Neural progenitor cell (in vitro differentiated cells): ENCODE measurements at regions not wholly inside any gene's neighbourhood (a gene's known extent, or its start where the extent isn't known, plus 50 kb on each side); places are given as distances from the start of the nearest gene placed in this dataset.
"Not testable (repeated sequence)": the region's sequence is repeated elsewhere in the genome, so short reads cannot be mapped to it uniquely, and the experiment has no call there.

Experiments
- DNase-seq: peaks from one replicate; pipeline ENCODE4 v3.0.0-alpha.2; 2016; ENCODE audit warnings: low spot score
- H2AFZ ChIP-seq: fragments of 200-600 bp; sonication (generic); replicated peaks from 2 replicates; pipeline ENCODE4 v1.6.1; 2016; ENCODE audit warnings: antibody characterized with exemption
- H3F3A ChIP-seq: fragments of 200-600 bp; sonication (generic); 2 replicates; pipeline ENCODE4 v1.6.1; 2016; ENCODE audit warnings: antibody characterized with exemption, low read depth
- H3K27ac ChIP-seq: fragments of 200-600 bp; sonication (generic); 2 replicates; pipeline ENCODE4 v1.5.1; 2016; ENCODE audit warnings: mild to moderate bottlenecking
- H3K27me3 ChIP-seq: fragments of 200-600 bp; sonication (generic); 2 replicates; pipeline ENCODE4 v1.6.1; 2016; ENCODE audit warnings: mild to moderate bottlenecking, moderate library complexity
- H3K36me3 ChIP-seq: fragments of 200-600 bp; sonication (generic); 2 replicates; pipeline ENCODE4 v1.5.1; 2016
- H3K4me1 ChIP-seq: fragments of 200-600 bp; sonication (generic); 2 replicates; pipeline ENCODE4 v1.6.1; 2016; ENCODE audit warnings: mixed run types
- H3K4me2 ChIP-seq: fragments of 200-600 bp; sonication (generic); 2 replicates; pipeline ENCODE4 v1.6.1; 2016
- H3K4me3 ChIP-seq: fragments of 200-600 bp; sonication (generic); 2 replicates; pipeline ENCODE4 v1.5.1; 2016
- H3K79me2 ChIP-seq: fragments of 200-600 bp; sonication (generic); 2 replicates; pipeline ENCODE4 v1.6.1; 2016; ENCODE audit warnings: low read depth
- H3K9ac ChIP-seq: fragments of 200-600 bp; sonication (generic); 2 replicates; pipeline ENCODE4 v1.6.1; 2016
- H3K9me3 ChIP-seq: fragments of 200-600 bp; sonication (generic); 2 replicates; pipeline ENCODE4 v1.5.1; 2016; ENCODE audit warnings: low read depth
- H4K20me1 ChIP-seq: fragments of 200-600 bp; sonication (generic); 2 replicates; pipeline ENCODE4 v1.6.1; 2016; ENCODE audit warnings: low read depth
- H3K27ac Mint-ChIP-seq: 3 replicates; pipeline ENCODE4 v1.8.0; 2021; ENCODE audit warnings: mixed read lengths
- H3K27me3 Mint-ChIP-seq: 2 replicates; pipeline ENCODE4 v1.8.0; 2022; ENCODE audit warnings: low read depth, mild to moderate bottlenecking, inconsistent platforms, moderate library complexity, mixed read lengths; ENCODE audit not compliant: insufficient read depth
- H3K36me3 Mint-ChIP-seq: 3 replicates; pipeline ENCODE4 v1.8.0; 2021; ENCODE audit warnings: mixed read lengths
- H3K4me1 Mint-ChIP-seq: 3 replicates; pipeline ENCODE4 v1.8.0; 2021; ENCODE audit warnings: mixed read lengths
- H3K4me3 Mint-ChIP-seq: 3 replicates; pipeline ENCODE4 v1.8.0; 2021; ENCODE audit warnings: mild to moderate bottlenecking, moderate library complexity, mixed read lengths
- H3K9me3 Mint-ChIP-seq: 3 replicates; pipeline ENCODE4 v1.8.0; 2020; ENCODE audit warnings: mixed read lengths
- EZH2 ChIP-seq: fragments of 200-600 bp; sonication (generic); IDR thresholded peaks from 2 replicates; pipeline ENCODE4 v1.6.1; 2017; ENCODE audit warnings: antibody characterized with exemption, mild to moderate bottlenecking, moderate library complexity
- EZH2phosphoT487 ChIP-seq: fragments of 200-600 bp; sonication (generic); IDR thresholded peaks from 2 replicates; pipeline ENCODE4 v1.6.1; 2017; ENCODE audit warnings: antibody characterized with exemption
- TF ChIP-seq, protein P1 (sequence below): fragments of 200-600 bp; sonication (generic); IDR thresholded peaks from 2 replicates; pipeline ENCODE4 v1.5.1; 2017; ENCODE audit warnings: antibody characterized with exemption, mild to moderate bottlenecking

DNA sequence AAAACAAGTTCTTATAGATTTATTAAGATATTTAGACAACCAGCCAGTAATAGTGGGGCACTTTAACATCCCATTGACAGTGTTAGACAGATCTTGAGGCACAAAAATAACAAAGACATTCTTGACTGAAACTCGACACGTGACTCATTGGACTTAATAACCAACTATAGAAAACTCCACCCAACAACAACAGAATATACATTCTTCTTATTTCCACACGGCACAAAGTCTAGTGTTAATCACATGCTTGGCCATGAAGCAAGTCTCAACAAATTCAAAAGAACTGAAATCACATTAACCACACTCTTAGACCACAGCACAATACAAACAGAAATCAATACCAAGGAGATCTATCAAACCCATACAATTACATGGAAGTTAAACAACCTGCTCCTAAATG lies 138.1 kb downstream of the ARL5B start:
- TF ChIP-seq, protein P1, sequence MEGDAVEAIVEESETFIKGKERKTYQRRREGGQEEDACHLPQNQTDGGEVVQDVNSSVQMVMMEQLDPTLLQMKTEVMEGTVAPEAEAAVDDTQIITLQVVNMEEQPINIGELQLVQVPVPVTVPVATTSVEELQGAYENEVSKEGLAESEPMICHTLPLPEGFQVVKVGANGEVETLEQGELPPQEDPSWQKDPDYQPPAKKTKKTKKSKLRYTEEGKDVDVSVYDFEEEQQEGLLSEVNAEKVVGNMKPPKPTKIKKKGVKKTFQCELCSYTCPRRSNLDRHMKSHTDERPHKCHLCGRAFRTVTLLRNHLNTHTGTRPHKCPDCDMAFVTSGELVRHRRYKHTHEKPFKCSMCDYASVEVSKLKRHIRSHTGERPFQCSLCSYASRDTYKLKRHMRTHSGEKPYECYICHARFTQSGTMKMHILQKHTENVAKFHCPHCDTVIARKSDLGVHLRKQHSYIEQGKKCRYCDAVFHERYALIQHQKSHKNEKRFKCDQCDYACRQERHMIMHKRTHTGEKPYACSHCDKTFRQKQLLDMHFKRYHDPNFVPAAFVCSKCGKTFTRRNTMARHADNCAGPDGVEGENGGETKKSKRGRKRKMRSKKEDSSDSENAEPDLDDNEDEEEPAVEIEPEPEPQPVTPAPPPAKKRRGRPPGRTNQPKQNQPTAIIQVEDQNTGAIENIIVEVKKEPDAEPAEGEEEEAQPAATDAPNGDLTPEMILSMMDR, result no peak
- TF ChIP-seq EZH2 (no peak), EZH2phosphoT487 (no peak)
- no peak overlapping the region for H3K9ac ChIP-seq

DNA sequence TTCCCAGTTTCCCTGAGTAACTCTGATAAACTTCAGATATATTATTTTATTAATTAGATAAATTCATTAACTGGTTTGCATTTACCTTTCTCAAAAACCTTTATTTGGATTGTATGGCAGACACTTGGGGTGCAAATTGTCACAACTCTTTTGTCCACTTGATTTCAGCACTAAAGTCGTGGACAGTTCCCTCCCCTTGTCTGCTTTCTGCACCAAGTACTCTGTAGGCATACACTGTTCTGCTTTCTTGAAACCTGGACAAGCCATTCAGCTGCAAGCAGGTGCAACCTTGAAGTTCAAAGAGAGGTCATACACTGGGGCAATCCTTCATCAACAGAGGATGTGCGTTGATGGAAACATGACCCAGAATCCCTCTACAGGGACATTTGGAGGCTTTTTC lies 162.9 kb downstream of the ARL5B start:
- Histone ChIP-seq H3K4me1 (no peaks in the 10 kb centered on the region), H3K79me2 (no peaks in the 10 kb centered on the region), H2AFZ (no peak overlapping the region), H3F3A (no peaks in the 10 kb centered on the region), H3K36me3 (no peaks in the 10 kb centered on the region), H3K27ac (no peak overlapping the region), H3K4me2 (no peak overlapping the region), H3K4me3 (no peak overlapping the region), H3K9ac (no peak overlapping the region), H3K27me3 (no peaks in the 10 kb centered on the region), H4K20me1 (peaks cover 4% of the 10 kb centered on the region), H3K9me3 (no peaks in the 10 kb centered on the region)
- Mint-ChIP-seq H3K9me3 (peaks cover 2% of the 10 kb centered on the region), H3K27me3 (no peaks in the 10 kb centered on the region), H3K27ac (no peak overlapping the region), H3K4me1 (no peaks in the 10 kb centered on the region), H3K4me3 (no peak overlapping the region), H3K36me3 (no peaks in the 10 kb centered on the region)
- TF ChIP-seq EZH2, result no peak
- TF ChIP-seq, protein P1, result no peak
- no peak for TF ChIP-seq EZH2phosphoT487
- DNase-seq, result peak; percentile 73

More for the DNA sequence above, 138.1 kb downstream of the ARL5B start:
- Mint-ChIP-seq H3K27me3 (peaks cover 7% of the 10 kb centered on the region), H3K4me3 (no peak overlapping the region), H3K4me1 (peaks cover 3% of the 10 kb centered on the region), H3K9me3 (peaks cover 26% of the 10 kb centered on the region), H3K36me3 (no peaks in the 10 kb centered on the region), H3K27ac (no peak overlapping the region)
- H3F3A ChIP-seq, result no peaks in the 10 kb centered on the region
- H3K9me3 ChIP-seq, result no peaks in the 10 kb centered on the region
- no peaks in the 10 kb centered on the region for H3K79me2 ChIP-seq
- no peaks in the 10 kb centered on the region for H3K36me3 ChIP-seq
- H2AFZ ChIP-seq, result no peak overlapping the region
- no peaks in the 10 kb centered on the region for H3K27me3 ChIP-seq
- H3K4me1 ChIP-seq, result no peaks in the 10 kb centered on the region
- no peak overlapping the region for H3K4me3 ChIP-seq
- no peak overlapping the region for H3K4me2 ChIP-seq
- DNase-seq, result no peak
- no peaks in the 10 kb centered on the region for H4K20me1 ChIP-seq
- H3K27ac ChIP-seq, result no peak overlapping the region

DNA sequence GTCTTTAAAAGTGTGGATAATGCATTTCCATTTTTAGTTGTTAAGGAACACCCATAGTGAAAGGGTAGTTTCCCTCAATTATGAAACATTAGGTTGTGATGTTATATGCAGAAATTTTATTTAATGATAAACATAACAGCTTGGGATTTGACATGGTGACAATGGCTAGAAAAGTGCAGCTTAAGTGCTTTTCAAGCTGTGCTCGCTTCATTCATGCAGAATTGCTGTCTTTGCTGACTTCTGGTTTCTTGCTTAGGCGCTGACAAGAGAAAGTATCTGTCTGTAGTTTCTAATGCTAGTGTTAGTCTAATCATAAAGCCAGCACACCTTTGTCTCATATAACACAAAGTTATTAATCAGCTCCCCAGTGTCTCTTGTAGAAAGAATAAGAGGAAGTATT lies 170.0 kb downstream of the ARL5B start:
- Histone ChIP-seq H2AFZ (no peak overlapping the region), H3K27ac (no peak overlapping the region), H3K27me3 (no peaks in the 10 kb centered on the region), H3K36me3 (no peaks in the 10 kb centered on the region), H4K20me1 (no peaks in the 10 kb centered on the region), H3K9ac (no peak overlapping the region), H3K79me2 (no peaks in the 10 kb centered on the region), H3F3A (no peaks in the 10 kb centered on the region), H3K4me3 (no peak overlapping the region), H3K9me3 (no peaks in the 10 kb centered on the region), H3K4me1 (no peaks in the 10 kb centered on the region), H3K4me2 (no peak overlapping the region)
- no peak for TF ChIP-seq EZH2phosphoT487
- TF ChIP-seq, protein P1, result no peak
- no peak for TF ChIP-seq EZH2
- H3K36me3 Mint-ChIP-seq, result no peaks in the 10 kb centered on the region
- no peak overlapping the region for H3K27ac Mint-ChIP-seq
- H3K4me3 Mint-ChIP-seq, result no peak overlapping the region
- no peaks in the 10 kb centered on the region for H3K4me1 Mint-ChIP-seq
- no peaks in the 10 kb centered on the region for H3K27me3 Mint-ChIP-seq
- H3K9me3 Mint-ChIP-seq, result no peaks in the 10 kb centered on the region
- no peak for DNase-seq

DNA sequence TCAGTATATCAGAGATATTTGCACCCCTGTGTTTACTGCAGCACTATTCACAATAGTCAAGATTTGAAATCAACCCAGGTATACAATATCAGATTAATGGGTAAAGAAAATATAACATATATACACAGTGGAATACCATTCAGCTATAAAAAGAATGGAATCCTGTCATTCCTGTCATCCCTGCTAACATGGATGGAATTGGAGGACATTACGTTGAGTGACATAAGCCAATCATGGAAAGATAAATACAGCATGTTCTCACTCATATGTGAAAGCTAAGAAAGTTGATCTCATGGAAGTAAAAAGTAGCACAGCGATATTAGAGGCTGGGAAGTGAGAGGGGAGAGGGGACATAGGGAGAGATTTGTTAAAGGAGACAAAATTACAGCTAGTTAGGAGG lies 171.0 kb downstream of the ARL5B start:
- H4K20me1 ChIP-seq, result no peaks in the 10 kb centered on the region
- no peaks in the 10 kb centered on the region for H3K9me3 ChIP-seq
- no peaks in the 10 kb centered on the region for H3F3A ChIP-seq
- no peak overlapping the region for H3K27ac ChIP-seq
- H3K4me3 Mint-ChIP-seq, result no peak overlapping the region
- TF ChIP-seq, protein P1, result no peak
- TF ChIP-seq EZH2phosphoT487 (no peak), EZH2 (no peak)
- no peak overlapping the region for H3K9ac ChIP-seq
- no peaks in the 10 kb centered on the region for H3K79me2 ChIP-seq
- no peaks in the 10 kb centered on the region for H3K4me1 Mint-ChIP-seq
- no peaks in the 10 kb centered on the region for H3K9me3 Mint-ChIP-seq
- H3K36me3 Mint-ChIP-seq, result no peaks in the 10 kb centered on the region
- H3K36me3 ChIP-seq, result no peaks in the 10 kb centered on the region
- H3K4me3 ChIP-seq, result no peak overlapping the region
- no peak overlapping the region for H3K4me2 ChIP-seq
- H3K4me1 ChIP-seq, result no peaks in the 10 kb centered on the region
- no peak overlapping the region for H3K27ac Mint-ChIP-seq
- no peaks in the 10 kb centered on the region for H3K27me3 ChIP-seq
- no peaks in the 10 kb centered on the region for H3K27me3 Mint-ChIP-seq
- DNase-seq, result no peak
- no peak overlapping the region for H2AFZ ChIP-seq

DNA sequence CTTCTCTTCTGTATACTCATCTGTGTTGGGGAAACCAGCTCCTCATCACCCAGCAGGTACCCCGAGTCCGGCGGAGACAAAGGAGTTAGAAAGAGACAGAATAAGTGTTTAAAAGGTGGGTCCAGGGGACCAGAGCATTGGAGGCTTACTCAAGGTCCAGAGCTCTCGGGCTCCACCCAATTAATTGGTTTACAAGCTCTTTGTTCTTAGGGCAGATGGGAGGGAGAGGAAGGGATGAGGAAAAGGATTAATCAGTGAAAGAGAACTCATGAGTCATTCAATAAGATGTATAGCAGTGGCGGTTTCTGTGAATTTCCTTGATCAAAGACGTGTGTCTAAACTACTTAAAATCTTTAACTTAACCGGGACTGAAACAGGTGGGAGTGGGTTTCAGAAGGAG lies 192.0 kb upstream of the MALRD1 start:
- not testable (repeated sequence) for H3K4me3 Mint-ChIP-seq

More for the DNA sequence above, 192.0 kb upstream of the MALRD1 start:
- H3K4me1 ChIP-seq, result peaks cover 26% of the 10 kb centered on the region
- H3K36me3 Mint-ChIP-seq, H2AFZ ChIP-seq, H3F3A ChIP-seq, H3K4me2 ChIP-seq, H3K9ac ChIP-seq, H3K9me3 Mint-ChIP-seq, H3K36me3 ChIP-seq, H3K27ac ChIP-seq, H3K79me2 ChIP-seq, H3K27me3 ChIP-seq, H4K20me1 ChIP-seq, H3K27me3 Mint-ChIP-seq, H3K9me3 ChIP-seq, H3K4me3 ChIP-seq: not testable (repeated sequence)
- peak overlapping the region; percentile 1 for H3K27ac Mint-ChIP-seq
- DNase-seq, result peak; percentile 33
- peaks cover 34% of the 10 kb centered on the region for H3K4me1 Mint-ChIP-seq
